PC-3 (cell line): ENCODE measurements at regions not wholly inside any gene's neighbourhood (a gene's known extent, or its start where the extent isn't known, plus 50 kb on each side); places are given as distances from the start of the nearest gene placed in this dataset.

Experiments
- ATAC-seq: fragments of 200-7000 bp; cut with Tn5 transposase; 2 replicates; pipeline ENCODE4 v1.9.1; 2020; ENCODE audit warnings: mild to moderate bottlenecking, moderate library complexity
- BruUV-seq: library from RNA; stranded (reverse); fragments of 400-500 nt; replicated peaks from 2 replicates; lab custom pipeline; 2021; lab: Mats Ljungman, UMichigan
- CTCF ChIA-PET: fragments of 300-600 bp; sonication (Branson Sonifier 250); formaldehyde crosslinking; loops from one replicate; lab custom pipeline; 2022; ENCODE audit warnings: antibody characterized with exemption; lab: Charles Lee
- POLR2A ChIA-PET: fragments of 300-600 bp; sonication (Branson Sonifier 250); formaldehyde crosslinking; loops from one replicate; lab custom pipeline; 2022; ENCODE audit warnings: antibody characterized with exemption; ENCODE audit not compliant: unreplicated experiment; lab: Charles Lee
- DNase-seq: peaks from one replicate; pipeline ENCODE4 v3.0.0-alpha.2; 2015
- H2AFZ ChIP-seq: fragments of 300-600 bp; sonication (generic); 2 replicates; pipeline ENCODE4 v1.6.0; 2016; ENCODE audit warnings: antibody characterized with exemption, low read length
- H3F3A ChIP-seq: fragments of 300-600 bp; sonication (generic); one replicate; pipeline ENCODE4 v1.6.0; 2017; ENCODE audit warnings: antibody characterized with exemption, low read length, control low read depth, mild to moderate bottlenecking; ENCODE audit not compliant: unreplicated experiment
- H3K27ac ChIP-seq: fragments of 300-600 bp; sonication (generic); 2 replicates; pipeline ENCODE4 v1.5.1; 2016; ENCODE audit warnings: mild to moderate bottlenecking, low read length
- H3K27me3 ChIP-seq: fragments of 300-600 bp; sonication (generic); 2 replicates; pipeline ENCODE4 v1.6.1; 2016; ENCODE audit warnings: low read length, mixed read lengths
- H3K36me3 ChIP-seq: fragments of 300-600 bp; sonication (generic); 2 replicates; pipeline ENCODE4 v1.6.1; 2016; ENCODE audit warnings: low read depth, mixed run types, low read length, mixed read lengths
- H3K4me1 ChIP-seq: fragments of 300-600 bp; sonication (generic); 2 replicates; pipeline ENCODE4 v1.5.1; 2016; ENCODE audit warnings: low read length; ENCODE audit not compliant: insufficient read depth
- H3K4me2 ChIP-seq: fragments of 300-600 bp; sonication (generic); 2 replicates; pipeline ENCODE4 v1.6.0; 2016; ENCODE audit warnings: low read length
- H3K4me3 ChIP-seq: fragments of 300-600 bp; sonication (generic); 2 replicates; pipeline ENCODE4 v1.5.1; 2016; ENCODE audit warnings: mild to moderate bottlenecking, low read length, mixed read lengths
- H3K79me2 ChIP-seq: fragments of 300-600 bp; sonication (generic); 2 replicates; pipeline ENCODE4 v1.6.1; 2017; ENCODE audit warnings: low read length, mixed read lengths
- H3K9ac ChIP-seq: fragments of 300-600 bp; sonication (generic); 2 replicates; pipeline ENCODE4 v1.6.0; 2016; ENCODE audit warnings: mild to moderate bottlenecking, low read length
- H3K9me2 ChIP-seq: fragments of 300-600 bp; sonication (generic); replicated peaks from 2 replicates; pipeline ENCODE4 v1.6.1; 2016; ENCODE audit warnings: mixed run types, low read length, mixed read lengths
- H3K9me3 ChIP-seq: fragments of 300-600 bp; sonication (generic); 2 replicates; pipeline ENCODE4 v1.6.1; 2016; ENCODE audit warnings: low read length, mixed read lengths
- H4K20me1 ChIP-seq: fragments of 300-600 bp; sonication (generic); 2 replicates; pipeline ENCODE4 v1.6.1; 2016; ENCODE audit warnings: low read length, mixed read lengths
- CTCF ChIP-seq: fragments of 300-600 bp; sonication (generic); conservative IDR thresholded peaks from 2 replicates; pipeline ENCODE4 v1.5.1; 2017; ENCODE audit warnings: antibody characterized with exemption, low read depth, mild to moderate bottlenecking, low read length
- EZH2 ChIP-seq: fragments of 300-600 bp; sonication (generic); IDR thresholded peaks from one replicate; pipeline ENCODE4 v1.6.1; 2017; ENCODE audit warnings: antibody characterized with exemption, mild to moderate bottlenecking, low read length; ENCODE audit not compliant: unreplicated experiment
- EZH2phosphoT487 ChIP-seq: fragments of 300-600 bp; sonication (generic); IDR thresholded peaks from 2 replicates; pipeline ENCODE4 v1.6.1; 2018; ENCODE audit warnings: mild to moderate bottlenecking, antibody characterized with exemption, low read length, borderline replicate concordance
- intact Hi-C: fragments of 100-400 bp; cut with micrococcal nuclease; formaldehyde crosslinking; loops from 2 replicates; pipeline ENCODE4 v1.9.0; 2023

GRCh38 chr1:38347446-38348175 is 301.0 kb upstream of the POU3F1 start:
- no peaks in the 10 kb centered on the region; the same call in 1 of the 2 replicates for H3K27me3 ChIP-seq
- H2AFZ ChIP-seq, result no peak overlapping the region
- DNase-seq (no peak), ATAC-seq (no peak)
- BruUV-seq, result no TSS peak
- ChIA-PET CTCF (no interaction called here), POLR2A (no interaction called here)
- no peaks in the 10 kb centered on the region for H3K4me1 ChIP-seq
- H3F3A ChIP-seq, result no peaks in the 10 kb centered on the region
- H3K27ac ChIP-seq, result no peak overlapping the region
- H3K9me2 ChIP-seq, result no peaks in the 10 kb centered on the region
- intact Hi-C loops, result no loop called here
- H3K9me3 ChIP-seq, result no peaks in the 10 kb centered on the region
- no peak overlapping the region for H3K4me3 ChIP-seq
- H4K20me1 ChIP-seq, result no peaks in the 10 kb centered on the region
- H3K9ac ChIP-seq, result no peak overlapping the region
- TF ChIP-seq CTCF (no peak), EZH2phosphoT487 (no peak), EZH2 (no peak)
- no peaks in the 10 kb centered on the region for H3K79me2 ChIP-seq
- H3K36me3 ChIP-seq, result no peaks in the 10 kb centered on the region
- H3K4me2 ChIP-seq, result no peak overlapping the region

GRCh38 chr1:38344716-38345115 is 298.1 kb upstream of the POU3F1 start:
- Histone ChIP-seq H3K4me1 (no peaks in the 10 kb centered on the region), H3K9ac (no peak overlapping the region), H3K27me3 (peaks cover 6% of the 10 kb centered on the region; the same call in 1 of the 2 replicates), H3K9me2 (no peaks in the 10 kb centered on the region), H2AFZ (no peak overlapping the region), H3F3A (no peaks in the 10 kb centered on the region), H3K9me3 (no peaks in the 10 kb centered on the region), H3K4me2 (no peak overlapping the region), H3K4me3 (no peak overlapping the region), H3K36me3 (no peaks in the 10 kb centered on the region), H4K20me1 (no peaks in the 10 kb centered on the region), H3K27ac (no peak overlapping the region), H3K79me2 (no peaks in the 10 kb centered on the region)
- intact Hi-C loops, result no loop called here
- no peak for TF ChIP-seq EZH2phosphoT487
- no peak for TF ChIP-seq EZH2
- no peak for TF ChIP-seq CTCF
- ChIA-PET CTCF (no interaction called here), POLR2A (no interaction called here)
- DNase-seq (no peak), ATAC-seq (no peak)
- BruUV-seq, result no TSS peak

- no peak overlapping the region for H2AFZ ChIP-seq
- ChIA-PET POLR2A (no interaction called here), CTCF (no interaction called here)
- intact Hi-C loops, result no loop called here
- DNase-seq, result no peak
- H3K36me3 ChIP-seq, result no peaks in the 10 kb centered on the region
- H3K9me2 ChIP-seq, result no peaks in the 10 kb centered on the region
- no peak for ATAC-seq
- no peaks in the 10 kb centered on the region for H3K4me1 ChIP-seq
- no peak for TF ChIP-seq EZH2phosphoT487
- TF ChIP-seq EZH2, result no peak
- no peak for TF ChIP-seq CTCF
- no peaks in the 10 kb centered on the region for H3K79me2 ChIP-seq
- no peak overlapping the region for H3K27ac ChIP-seq
- H3K4me3 ChIP-seq, result no peak overlapping the region
- no peaks in the 10 kb centered on the region for H4K20me1 ChIP-seq
- H3K9me3 ChIP-seq, result no peaks in the 10 kb centered on the region
- BruUV-seq, result no TSS peak
- H3K27me3 ChIP-seq, result peaks cover 31% of the 10 kb centered on the region
- H3F3A ChIP-seq, result no peaks in the 10 kb centered on the region
- no peak overlapping the region for H3K4me2 ChIP-seq
- H3K9ac ChIP-seq, result no peak overlapping the region
These were observed 295.1 kb upstream of the POU3F1 start for GRCh38 chr1:38341694-38342093.
